Endothelial cell of umbilical vein (primary cell): ENCODE measurements at regions not wholly inside any gene's neighbourhood (a gene's known extent, or its start where the extent isn't known, plus 50 kb on each side); places are given as distances from the start of the nearest gene placed in this dataset.

Experiments used
- BruUV-seq: library from RNA; stranded (reverse); fragments of 400-500 nt; replicated peaks from 2 replicates; lab custom pipeline; 2021; lab: Mats Ljungman, UMichigan
- CTCF ChIA-PET: fragments of 300-600, 350-600 bp; sonication (Branson Sonifier 250); formaldehyde crosslinking; loops from one replicate; lab custom pipeline; 2021; ENCODE audit warnings: antibody characterized with exemption, inconsistent platforms; lab: Charles Lee
- POLR2A ChIA-PET: fragments of 300-600, 350-600 bp; sonication (Branson Sonifier 250); formaldehyde crosslinking; loops from one replicate; lab custom pipeline; 2021; ENCODE audit warnings: antibody characterized with exemption, inconsistent platforms; lab: Charles Lee
- DNase-seq: peaks from one replicate; pipeline ENCODE4 v3.0.0-alpha.2; 2011; ENCODE audit warnings: low read depth, low spot score
- FAIRE-seq: peaks from 2 replicates; lab custom pipeline; 2011; peaks lifted over from hg19 to GRCh38; lab: Jason Lieb, UNC
- H2AFZ ChIP-seq: 2 replicates; pipeline ENCODE4 v1.6.0; 2012; ENCODE audit warnings: low read depth, low read length, control low read depth, inconsistent platforms
- H3K27ac ChIP-seq: 2 replicates; pipeline ENCODE4 v1.5.1; 2011; ENCODE audit warnings: low read depth, mild to moderate bottlenecking, control low read depth, low read length, moderate library complexity; ENCODE audit not compliant: insufficient read depth
- H3K27me3 ChIP-seq, 2 experiments: 2 replicates each; pipeline versions ENCODE4 v1.6.0 to v1.6.1; 2011; ENCODE audit warnings: low read length in 2 of 2, mixed read lengths in 1 of 2; ENCODE audit not compliant: control insufficient read depth in 2 of 2, insufficient read depth in 2 of 2
- H3K36me3 ChIP-seq, 2 experiments: 2 replicates in 1 of 2; 3 replicates in 1 of 2; pipeline ENCODE4 v1.5.1; 2011; ENCODE audit warnings: low read length in 2 of 2, mild to moderate bottlenecking in 1 of 2, moderate library complexity in 1 of 2; ENCODE audit not compliant: control insufficient read depth in 2 of 2, insufficient read depth in 2 of 2; ENCODE audit errors: extremely low read depth in 1 of 2
- H3K4me1 ChIP-seq: 3 replicates; pipeline ENCODE4 v1.5.1; 2011; ENCODE audit warnings: mild to moderate bottlenecking, low read length; ENCODE audit not compliant: control insufficient read depth, insufficient read depth; ENCODE audit errors: extremely low read depth
- H3K4me2 ChIP-seq: 2 replicates; pipeline ENCODE4 v1.6.1; 2011; ENCODE audit warnings: low read length, control low read depth, mixed read lengths; ENCODE audit not compliant: insufficient read depth
- H3K4me3 ChIP-seq, 3 experiments: fragments of 200-600 bp in 1 of 3; sonication (generic), shearing (Covaris generic) in 1 of 3; replicated peaks in 1 of 3; 2 replicates each; pipeline ENCODE4 v1.5.1; 2011 to 2016; ENCODE audit warnings: control low read depth in 3 of 3, low read length in 3 of 3, mild to moderate bottlenecking in 2 of 3, inconsistent platforms in 1 of 3, low read depth in 1 of 3, moderate library complexity in 1 of 3; ENCODE audit not compliant: insufficient read depth in 1 of 3
- H3K79me2 ChIP-seq: 2 replicates; pipeline ENCODE4 v1.6.0; 2012; ENCODE audit warnings: low read length, inconsistent platforms; ENCODE audit not compliant: control insufficient read depth, insufficient read depth
- H3K9ac ChIP-seq: replicated peaks from 2 replicates; pipeline ENCODE3; 2011; ENCODE audit warnings: low read length, control low read depth; ENCODE audit not compliant: insufficient read depth; ENCODE audit errors: extremely low read depth
- H3K9me1 ChIP-seq: replicated peaks from 3 replicates; pipeline ENCODE4 v1.6.0; 2011; ENCODE audit warnings: mild to moderate bottlenecking, low read length; ENCODE audit not compliant: control insufficient read depth, insufficient read depth; ENCODE audit errors: extremely low read depth
- H3K9me3 ChIP-seq: replicated peaks from 2 replicates; pipeline ENCODE4 v1.5.1; 2012; ENCODE audit warnings: low read length, inconsistent platforms; ENCODE audit not compliant: control insufficient read depth, insufficient read depth
- H4K20me1 ChIP-seq: replicated peaks from 2 replicates; pipeline ENCODE3; 2011; ENCODE audit warnings: mild to moderate bottlenecking, low read length; ENCODE audit not compliant: control insufficient read depth, insufficient read depth; ENCODE audit errors: extremely low read depth
- CTCF ChIP-seq, 2 donors: IDR thresholded peaks; 1 replicate in 1 of 2; 2 replicates in 1 of 2; pipeline ENCODE4 v1.5.1; 2011; ENCODE audit warnings: low read length in 2 of 2, mild to moderate bottlenecking in 2 of 2, moderate library complexity in 2 of 2, control low read depth in 1 of 2, inconsistent platforms in 1 of 2, low read depth in 1 of 2; ENCODE audit not compliant: insufficient read depth in 1 of 2; ENCODE audit errors: extremely low read depth in 1 of 2
- EZH2 ChIP-seq: IDR thresholded peaks from 2 replicates; pipeline ENCODE4 v1.6.1; 2012; ENCODE audit warnings: borderline replicate concordance, low read depth, mild to moderate bottlenecking, moderate library complexity, low read length, inconsistent platforms; ENCODE audit not compliant: severe bottlenecking
- FOS ChIP-seq: IDR thresholded peaks from 2 replicates; pipeline ENCODE4 v1.6.1; 2011; ENCODE audit warnings: mild to moderate bottlenecking, low read length, moderate library complexity, borderline replicate concordance; ENCODE audit not compliant: insufficient read depth
- GATA2 ChIP-seq: IDR thresholded peaks from 2 replicates; pipeline ENCODE4 v1.7.0; 2011; ENCODE audit warnings: low read depth, mild to moderate bottlenecking, moderate library complexity, mixed read lengths, low read length; ENCODE audit not compliant: insufficient read length, insufficient read depth
- JUN ChIP-seq: IDR thresholded peaks from 2 replicates; pipeline ENCODE4 v1.6.1; 2011; ENCODE audit warnings: borderline replicate concordance, low read depth; ENCODE audit not compliant: insufficient read length, insufficient read depth
- MAX ChIP-seq: IDR thresholded peaks from 2 replicates; pipeline ENCODE4 v1.6.1; 2011; ENCODE audit not compliant: insufficient read depth, insufficient read length
- MYC ChIP-seq: IDR thresholded peaks from one replicate; pipeline ENCODE4 v1.6.1; 2011; ENCODE audit warnings: mild to moderate bottlenecking, low read depth, low read length
- POLR2A ChIP-seq: IDR thresholded peaks from 2 replicates; pipeline ENCODE4 v1.6.1; 2012; ENCODE audit warnings: low read depth, mild to moderate bottlenecking, control low read depth, low read length
- POLR2AphosphoS5 ChIP-seq: IDR thresholded peaks from 2 replicates; pipeline ENCODE4 v1.6.1; 2012; ENCODE audit warnings: low read depth, mild to moderate bottlenecking, control low read depth, low read length, moderate library complexity; ENCODE audit not compliant: insufficient read depth
- dilution Hi-C: fragments of 300-500 bp; cut with MboI; formaldehyde crosslinking; loops from one replicate; pipeline ENCODE4 v1.15.0; 2019; ENCODE audit warnings: low sequenced_read_pairs; ENCODE audit not compliant: extremely low pct_ligation_motif_present
- intact Hi-C: fragments of 100-400 bp; cut with micrococcal nuclease; formaldehyde crosslinking; loops from one replicate; pipeline ENCODE4 v1.10.0; 2022

DNA sequence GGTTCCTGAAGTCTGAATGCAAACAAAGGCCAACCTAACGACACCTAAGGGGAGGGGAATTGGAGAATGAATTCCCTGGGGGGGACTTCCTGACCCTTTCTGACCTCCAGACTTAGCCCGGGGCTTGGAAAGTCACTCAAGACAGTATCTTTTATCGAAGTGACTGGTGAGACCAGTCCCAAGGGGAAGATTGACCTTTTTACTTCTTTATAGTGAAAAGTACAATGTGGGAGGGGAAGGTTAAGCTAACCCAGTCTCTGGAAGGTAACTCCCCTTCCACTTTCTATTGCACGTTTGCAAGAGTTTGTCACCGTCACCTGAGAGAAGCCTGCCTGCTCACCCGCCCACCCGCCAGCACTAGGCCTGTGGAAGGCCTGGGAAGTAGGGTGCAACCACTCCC, 111.9 kb downstream of the EFNB2 start:
- no peak overlapping the region for H3K4me2 ChIP-seq
- no peaks in the 10 kb centered on the region for H3K9me1 ChIP-seq
- BruUV-seq: no TSS peak
- H3K27me3 ChIP-seq: no peaks in the 10 kb centered on the region
- no peak for FAIRE-seq
- no peaks in the 10 kb centered on the region for H3K4me1 ChIP-seq
- CTCF ChIA-PET: no interaction called here
- intact Hi-C loops: no loop called here
- no peaks in the 10 kb centered on the region for H3K36me3 ChIP-seq
- H2AFZ ChIP-seq: no peak overlapping the region
- TF ChIP-seq POLR2A (no peak), MYC (no peak), GATA2 (no peak), CTCF (IDR thresholded peaks at IDR 0.05; ENCODE audit: extremely low read depth in 1 of 2, insufficient read depth in 1 of 2, low read depth in 1 of 2, low read length in 2 of 2) (no peak), POLR2AphosphoS5 (no peak), JUN (no peak), MAX (no peak), EZH2 (no peak), FOS (no peak)
- dilution Hi-C loops: no loop called here
- no peaks in the 10 kb centered on the region for H3K79me2 ChIP-seq
- no peak overlapping the region for H3K9ac ChIP-seq
- POLR2A ChIA-PET: no interaction called here
- H3K9me3 ChIP-seq: no peaks in the 10 kb centered on the region
- H3K27ac ChIP-seq: no peak overlapping the region
- no peak for DNase-seq
- H3K4me3 ChIP-seq: no peak overlapping the region
- H4K20me1 ChIP-seq: no peaks in the 10 kb centered on the region
